ENCODE measurements at regions not wholly inside any gene's neighbourhood (a gene's known extent, or its start where the extent isn't known, plus 50 kb on each side); places are given as distances from the start of the nearest gene placed in this dataset.
"Not testable (repeated sequence)": the region's sequence is repeated elsewhere in the genome, so short reads cannot be mapped to it uniquely, and the experiment has no call there.

DNA sequence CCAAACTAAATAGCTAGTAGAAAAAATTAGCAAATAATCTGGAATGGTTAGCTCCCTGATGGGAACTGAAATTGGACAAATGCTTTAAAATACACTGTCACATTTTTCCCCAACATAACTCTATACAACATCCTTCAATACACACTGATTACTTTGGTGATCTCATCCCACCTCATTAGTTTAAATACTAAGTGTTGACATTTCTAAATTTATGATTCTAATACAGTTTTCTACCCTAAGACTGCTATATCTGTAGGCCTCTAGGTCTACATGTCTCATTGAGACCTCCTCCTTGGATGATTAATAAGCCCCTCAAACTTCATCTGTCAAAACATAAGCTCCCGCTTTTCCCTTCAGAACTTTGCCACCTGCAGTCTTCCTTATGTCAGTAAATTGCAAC is 80.7 kb upstream of the SLITRK5 start:
- no peak for DNase-seq

DNA sequence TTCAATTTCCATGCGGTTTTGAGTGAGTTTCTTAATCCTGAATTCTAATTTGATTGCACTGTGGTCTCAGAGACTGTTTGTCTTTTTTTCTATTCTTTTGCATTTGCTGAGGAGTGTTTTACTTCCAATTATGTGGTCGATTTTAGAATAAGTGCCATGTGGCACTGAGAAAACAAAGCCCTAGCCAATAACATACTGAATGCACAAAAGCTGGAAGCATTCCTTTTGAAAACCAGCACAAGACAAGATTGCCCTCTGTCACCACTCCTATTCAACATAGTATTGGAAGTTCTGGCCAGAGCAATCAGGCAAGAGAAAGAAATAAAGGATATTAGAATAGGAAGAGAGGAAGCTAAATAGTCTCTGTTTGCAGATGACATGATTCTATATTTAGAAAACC is 66.7 kb upstream of the SLITRK5 start:
- not testable (repeated sequence) for DNase-seq

DNA sequence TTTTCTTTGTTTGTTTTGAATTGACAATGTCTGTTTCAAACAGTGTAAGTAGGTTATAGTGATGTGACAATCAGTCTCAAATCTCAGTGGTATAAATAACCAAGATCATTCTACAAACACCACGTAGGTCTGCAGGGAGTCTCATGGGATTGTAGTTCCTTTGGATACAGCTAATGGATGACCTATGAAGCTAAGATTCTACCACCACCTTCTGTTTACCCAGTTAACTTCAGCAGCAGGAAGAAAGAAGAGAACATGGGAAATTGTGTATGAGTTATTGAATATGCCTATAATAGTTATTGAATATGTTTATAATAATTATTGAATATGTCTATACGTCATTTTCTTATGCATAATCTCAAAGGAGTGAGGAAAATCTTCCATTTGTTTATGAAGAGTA is 63.9 kb upstream of the SLITRK5 start:
- DNase-seq, result no peak

DNA sequence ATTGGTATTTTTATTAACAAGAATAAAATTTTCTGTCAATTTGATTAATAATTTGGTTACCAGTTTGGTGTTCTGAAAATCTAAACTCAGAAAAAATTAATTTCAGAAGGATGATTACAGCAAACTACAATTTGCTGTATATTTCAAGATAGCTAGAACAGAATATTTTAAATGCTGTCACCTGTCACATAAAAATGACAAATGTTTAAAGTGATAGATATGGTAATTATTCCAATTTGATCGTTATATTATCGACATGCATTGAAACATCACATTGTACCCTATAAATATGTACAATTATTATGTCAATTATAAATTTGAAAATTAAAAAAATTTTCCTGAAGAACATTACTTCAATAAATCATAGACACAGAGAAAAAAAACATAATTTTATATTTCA is 56.9 kb upstream of the SLITRK5 start:
- no peak for DNase-seq

Data from midbrain (tissue), 1 donor.